Activated CD4-positive, alpha-beta T cell treated with anti-CD3 and anti-CD28 coated beads, Interleukin-10, Interleukin-2, amounts not matched to agents 100 ng/mL and 50 ng/mL, durations not matched to agents 16 hours and 8 hours (primary cell): ENCODE measurements at regions not wholly inside any gene's neighbourhood (a gene's known extent, or its start where the extent isn't known, plus 50 kb on each side); places are given as distances from the start of the nearest gene placed in this dataset.
"Not testable (repeated sequence)": the region's sequence is repeated elsewhere in the genome, so short reads cannot be mapped to it uniquely, and the experiment has no call there.

ENCODE experiments used
- DNase-seq: peaks from one replicate; pipeline ENCODE4 v3.0.0-alpha.2; 2020

DNA sequence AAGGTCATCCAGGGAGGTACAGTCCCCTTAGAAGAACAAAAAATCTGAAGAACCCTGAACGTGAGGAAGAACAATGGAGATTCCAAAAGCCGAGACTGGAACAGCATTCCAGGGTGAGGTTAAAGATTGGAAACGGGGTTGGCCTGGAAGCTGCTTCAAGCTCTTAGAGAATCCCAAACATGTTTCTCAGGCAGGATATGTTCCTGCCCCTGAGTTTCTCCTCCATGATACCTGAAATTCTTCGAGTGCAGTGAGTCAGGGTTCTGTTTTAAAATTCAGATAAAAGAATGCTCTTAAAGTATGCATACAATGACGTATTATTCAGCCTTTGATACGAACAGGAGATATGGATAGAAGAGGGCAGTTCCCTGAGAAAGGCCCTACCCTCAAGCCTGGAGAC lies 293.1 kb downstream of the HS3ST3B1 start:
- DNase-seq: no peak

DNA sequence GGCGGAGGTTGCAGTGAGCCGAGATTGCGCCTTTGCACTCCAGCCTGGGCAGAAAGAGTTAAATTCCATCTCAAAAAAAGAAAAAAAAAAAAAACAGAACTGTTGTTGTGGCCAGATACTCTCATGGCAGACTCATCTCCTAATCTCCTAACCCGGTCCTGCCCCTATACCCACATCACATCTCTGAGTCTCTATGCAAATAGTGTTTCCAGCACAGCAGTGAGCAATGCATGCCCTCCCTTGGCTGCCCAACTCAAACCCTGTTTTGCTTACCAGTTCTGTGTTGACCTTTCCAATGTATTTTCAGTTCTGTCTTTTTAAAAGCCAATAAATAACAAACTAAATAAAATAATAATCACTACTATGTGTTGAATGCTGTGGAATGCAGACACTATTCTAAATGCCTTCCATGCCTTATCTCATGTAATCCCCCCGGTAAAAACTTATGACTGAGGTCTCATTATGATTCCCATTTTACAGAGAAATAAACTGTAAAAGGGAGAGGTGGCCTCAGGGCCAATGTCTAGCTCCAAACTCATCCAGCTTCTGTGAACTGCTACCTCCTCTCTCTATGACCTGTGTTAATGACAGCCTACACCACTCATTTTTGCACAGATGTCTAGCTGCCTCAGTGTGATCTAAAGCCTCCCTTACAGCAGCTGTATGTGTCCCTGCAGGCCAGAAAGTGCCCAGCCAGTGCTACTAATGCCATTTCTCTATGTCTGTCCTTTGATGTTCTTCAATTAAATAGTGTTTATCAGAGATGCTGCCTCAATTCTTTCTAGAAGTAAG lies 289.8 kb downstream of the HS3ST3B1 start:
- DNase-seq: no peak

DNA sequence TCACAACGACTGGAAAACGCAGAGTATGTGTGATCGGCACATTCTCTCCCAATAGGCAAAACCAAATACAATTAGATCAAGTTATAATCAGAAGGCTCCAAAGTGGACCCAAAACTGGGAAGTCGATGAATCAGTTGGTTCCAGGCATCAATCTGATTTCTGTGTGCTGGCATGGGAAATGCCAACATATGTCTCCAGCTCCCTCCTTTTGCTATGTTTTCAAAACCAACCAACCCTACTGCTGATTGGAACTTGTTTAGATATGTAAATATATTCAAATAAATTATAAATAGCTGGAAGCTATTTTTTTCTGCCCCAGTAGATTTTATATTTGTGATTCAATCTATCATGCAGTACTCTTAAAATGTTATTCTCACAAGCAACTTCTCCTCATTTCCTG lies 284.2 kb downstream of the HS3ST3B1 start:
- DNase-seq: no peak

DNA sequence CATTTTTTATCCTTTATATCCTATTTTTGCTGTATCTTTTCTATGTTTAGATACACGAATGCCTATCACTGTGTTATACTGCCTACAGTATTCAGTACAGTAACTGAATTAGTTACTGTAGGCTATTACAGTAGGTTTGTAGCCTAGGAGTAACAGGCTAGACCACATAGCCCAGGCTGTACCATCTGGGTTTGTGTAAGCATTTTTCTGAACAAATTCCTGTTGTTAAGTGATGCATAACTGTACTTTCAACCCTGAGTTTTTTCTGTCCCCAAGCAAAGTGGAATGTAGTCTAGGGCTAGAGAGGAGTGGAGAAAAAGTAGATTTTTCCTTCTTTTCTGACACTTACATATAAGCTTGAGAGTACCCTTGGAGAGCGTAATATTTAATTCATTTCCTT lies 282.1 kb downstream of the HS3ST3B1 start:
- DNase-seq: no peak

DNA sequence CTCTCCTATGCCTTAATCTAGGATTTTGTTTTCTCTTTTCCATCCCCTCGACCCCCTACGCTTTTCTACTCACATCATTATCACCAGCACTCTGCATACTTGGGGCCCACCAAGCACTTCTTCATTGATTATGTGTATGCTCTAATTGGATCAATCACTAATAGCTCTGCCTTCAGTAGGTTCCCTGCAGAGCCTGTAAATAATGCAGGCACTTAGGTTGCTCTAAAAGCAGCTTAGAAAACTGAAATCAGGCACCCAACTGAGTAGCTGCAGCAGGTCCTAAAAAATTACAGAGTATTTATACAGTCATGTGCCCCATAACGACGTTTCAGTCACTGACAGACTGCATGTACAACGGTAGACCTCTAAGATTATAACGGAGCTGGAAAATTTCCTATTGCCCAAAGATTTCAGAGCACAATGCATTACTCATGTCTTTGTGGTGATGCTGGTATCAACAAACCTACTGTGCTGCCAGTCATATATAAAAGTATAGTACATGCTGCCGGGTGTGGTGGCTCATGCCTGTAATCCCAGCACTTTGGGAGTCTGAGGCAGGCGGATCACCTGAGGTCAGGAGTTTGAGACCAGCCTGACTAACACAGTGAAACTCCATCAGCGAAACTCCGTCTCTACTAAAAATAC lies 280.4 kb downstream of the HS3ST3B1 start:
- DNase-seq: no peak

DNA sequence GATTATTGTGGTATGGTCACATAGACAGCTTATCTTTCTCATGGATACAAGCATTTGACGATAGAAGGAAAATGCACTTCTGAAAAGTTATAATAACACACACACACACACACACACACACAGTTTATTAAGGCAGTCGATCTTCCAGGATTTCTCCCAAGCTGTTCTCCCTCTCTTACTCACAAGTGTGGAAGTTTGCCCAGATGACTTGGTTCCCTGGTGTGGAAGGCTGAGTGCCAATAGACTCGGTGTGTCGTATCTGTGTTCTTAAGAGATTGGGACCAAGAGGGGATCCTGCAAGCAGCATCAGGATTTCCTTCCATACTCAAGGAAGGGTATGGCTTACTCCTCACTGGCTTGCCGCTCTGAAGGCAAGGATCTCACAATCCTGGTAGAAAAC lies 279.6 kb downstream of the HS3ST3B1 start:
- no peak for DNase-seq

DNA sequence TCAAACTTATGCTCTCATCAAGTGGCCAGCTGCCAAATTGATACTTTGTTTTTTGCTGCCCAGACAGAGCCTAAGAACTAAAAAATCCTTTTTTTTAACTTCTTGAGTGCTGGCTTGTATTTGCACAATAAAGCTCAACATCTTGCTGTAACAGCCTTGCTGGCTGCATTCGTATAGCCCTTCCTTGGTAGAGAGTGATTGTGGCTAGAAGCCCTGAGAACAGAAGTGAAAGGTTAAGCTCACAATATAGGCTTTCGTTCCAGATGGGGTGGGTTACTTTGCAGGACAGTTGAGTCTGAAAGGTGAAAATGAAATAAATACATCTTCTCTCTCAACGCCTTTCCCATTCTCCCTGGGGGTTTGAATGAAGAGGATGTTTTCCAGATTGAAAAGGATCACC lies 278.8 kb downstream of the HS3ST3B1 start:
- DNase-seq: no peak

DNA sequence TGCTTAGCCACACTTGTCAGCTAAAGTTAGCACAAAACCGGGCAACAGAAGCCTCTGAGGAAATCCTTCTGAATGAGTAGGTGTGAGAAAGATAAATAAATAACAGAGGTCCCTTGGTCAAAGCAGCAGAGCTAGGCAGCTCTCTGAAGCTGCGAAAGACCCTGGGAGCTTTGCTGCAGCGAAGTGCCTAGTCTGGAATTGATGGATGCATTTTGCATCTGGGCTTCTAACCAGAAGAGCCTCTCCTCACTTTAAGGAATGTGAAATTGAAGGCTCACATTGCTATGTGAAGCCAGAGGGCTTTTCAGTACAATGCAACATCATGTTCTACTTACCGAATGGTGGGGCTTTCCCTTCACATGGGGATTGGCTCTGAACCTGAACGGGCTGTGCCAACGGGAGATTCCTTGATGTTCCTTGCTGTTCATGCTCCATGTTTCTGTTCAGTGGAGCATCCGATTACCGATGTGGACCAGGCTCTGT lies 274.6 kb downstream of the HS3ST3B1 start:
- no peak for DNase-seq

DNA sequence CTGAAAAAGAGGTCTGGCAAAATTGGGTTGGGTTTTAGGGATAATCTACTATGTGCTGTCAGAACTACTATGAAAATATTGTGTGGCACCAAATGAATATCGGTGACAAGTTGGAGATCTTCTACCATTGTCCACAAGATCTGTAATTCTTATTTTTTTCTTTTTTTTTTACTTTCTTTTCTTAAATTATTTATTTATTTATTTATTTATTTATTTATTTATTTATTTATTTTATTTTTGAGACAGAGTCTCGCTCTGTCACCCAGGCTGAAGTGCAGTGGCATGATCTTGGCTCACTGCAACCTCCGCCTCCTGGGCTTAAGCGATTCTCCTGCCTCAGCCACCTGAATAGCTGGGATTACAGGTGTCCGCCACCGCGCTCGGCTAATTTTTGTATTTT lies 259.4 kb downstream of the HS3ST3B1 start:
- DNase-seq: not testable (repeated sequence)

DNA sequence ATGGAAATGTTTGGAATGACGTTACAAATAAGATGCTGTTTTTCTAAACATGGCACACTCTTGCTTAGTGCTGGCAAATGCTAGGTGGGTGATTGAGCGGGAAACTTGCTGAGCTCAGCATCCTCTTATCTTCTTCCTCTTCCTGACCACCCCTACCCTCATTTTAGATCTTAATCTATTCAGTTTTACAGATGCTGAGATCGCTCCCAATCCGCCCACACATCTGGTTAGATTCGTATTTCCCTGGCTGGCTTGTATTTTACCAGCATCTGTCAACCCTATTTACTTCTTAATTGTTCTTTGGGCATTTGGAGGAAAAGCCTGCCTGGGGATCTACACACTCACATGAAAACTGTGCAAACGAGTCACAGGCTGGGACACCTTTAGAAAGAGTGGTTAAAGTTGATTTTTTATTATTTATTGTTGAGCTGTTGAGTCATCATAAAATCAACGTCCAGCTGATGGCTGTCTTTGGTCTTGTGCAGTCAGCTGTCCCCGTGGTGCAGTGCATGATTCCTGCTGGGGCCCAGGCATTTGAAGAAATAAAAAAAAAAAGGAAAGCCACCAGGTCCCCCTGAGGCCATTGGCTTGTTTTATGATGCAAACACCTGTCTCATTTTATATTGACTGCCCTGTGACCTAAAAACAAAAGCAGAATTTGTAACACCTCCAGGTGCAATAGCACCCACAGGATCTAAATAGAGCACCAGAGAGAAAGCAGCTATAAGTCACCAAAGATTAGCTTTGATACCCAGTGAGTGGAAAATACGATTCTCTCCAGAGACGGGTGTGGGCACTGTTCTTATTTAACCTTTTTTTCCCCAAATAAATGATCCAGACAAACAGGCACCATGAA lies 258.6 kb downstream of the HS3ST3B1 start:
- DNase-seq: no peak

DNA sequence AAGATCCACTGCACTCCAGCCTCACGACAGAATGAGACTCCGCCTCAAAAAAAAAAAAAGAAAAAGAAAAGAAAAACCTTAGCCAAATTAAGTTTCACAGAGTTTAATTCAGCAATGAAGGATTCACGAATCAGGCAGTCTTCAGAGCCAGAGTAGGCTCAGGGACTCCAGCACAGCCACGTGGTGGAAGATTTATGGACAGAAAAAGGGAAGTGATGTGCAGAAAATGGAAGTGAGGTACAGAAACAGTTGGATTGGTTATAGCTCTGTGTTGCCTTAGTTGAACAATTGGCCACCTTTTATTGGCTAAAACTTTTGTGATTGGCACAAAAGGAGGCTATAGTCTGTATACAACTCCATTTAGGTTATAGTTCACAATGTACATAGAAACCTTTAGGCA lies 256.6 kb downstream of the HS3ST3B1 start:
- DNase-seq: no peak

DNA sequence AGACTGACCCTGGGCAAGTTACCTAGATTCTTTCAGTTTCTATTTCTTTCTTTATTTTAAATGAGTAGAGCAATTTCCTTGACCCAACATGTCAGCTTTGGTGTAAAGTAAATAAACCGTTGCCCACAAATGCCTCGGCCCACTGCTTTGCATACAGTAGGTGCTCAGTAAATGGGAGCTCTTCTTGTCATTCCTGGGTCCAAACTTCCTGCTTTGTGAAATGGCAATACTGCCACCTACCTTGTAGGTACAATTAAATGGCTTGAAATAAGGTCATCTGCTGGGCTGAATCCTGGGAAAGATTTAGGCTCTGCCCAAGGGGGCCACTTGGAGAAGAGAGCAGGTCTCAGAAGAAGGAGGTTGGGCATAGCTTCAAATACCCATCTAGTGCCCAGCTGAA lies 253.0 kb downstream of the HS3ST3B1 start:
- no peak for DNase-seq

DNA sequence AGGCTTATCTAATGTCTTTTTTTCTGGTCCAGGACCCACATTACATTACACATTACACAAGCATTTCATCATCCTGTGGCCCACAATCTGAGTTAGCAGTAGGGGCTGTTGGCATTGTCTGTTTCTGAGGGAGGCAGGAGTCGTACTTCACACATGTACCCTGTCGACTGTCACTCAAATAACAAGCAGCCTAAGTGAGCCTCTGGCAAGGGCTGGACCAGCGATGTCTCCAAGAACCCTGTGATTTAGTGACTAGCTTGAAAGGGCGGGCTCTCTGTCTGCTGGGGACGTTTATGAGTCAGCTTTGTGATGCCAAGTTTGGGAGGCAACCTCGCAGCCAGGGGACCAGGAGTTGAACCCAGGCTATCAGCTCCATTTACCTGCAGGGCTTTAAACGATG lies 251.4 kb downstream of the HS3ST3B1 start:
- no peak for DNase-seq

DNA sequence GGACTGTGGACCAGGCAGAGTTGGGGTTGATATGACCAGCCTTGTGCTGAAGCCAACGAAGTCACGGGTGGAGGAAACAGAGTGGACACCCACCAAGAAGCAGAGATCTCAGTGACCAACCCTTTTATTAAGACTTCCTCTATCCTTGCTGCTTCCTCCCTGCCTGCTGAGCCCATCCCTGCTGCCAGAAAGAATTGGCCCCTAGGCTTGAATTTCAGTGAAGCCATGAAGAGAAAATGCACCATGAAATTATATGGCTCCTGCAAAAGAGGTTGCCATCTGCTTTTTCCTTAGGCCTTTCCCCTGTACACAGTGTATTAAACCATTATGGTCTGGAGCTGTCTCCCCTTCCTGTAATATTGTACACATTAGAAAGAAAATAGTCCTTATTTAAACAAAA lies 246.7 kb downstream of the HS3ST3B1 start:
- no peak for DNase-seq

DNA sequence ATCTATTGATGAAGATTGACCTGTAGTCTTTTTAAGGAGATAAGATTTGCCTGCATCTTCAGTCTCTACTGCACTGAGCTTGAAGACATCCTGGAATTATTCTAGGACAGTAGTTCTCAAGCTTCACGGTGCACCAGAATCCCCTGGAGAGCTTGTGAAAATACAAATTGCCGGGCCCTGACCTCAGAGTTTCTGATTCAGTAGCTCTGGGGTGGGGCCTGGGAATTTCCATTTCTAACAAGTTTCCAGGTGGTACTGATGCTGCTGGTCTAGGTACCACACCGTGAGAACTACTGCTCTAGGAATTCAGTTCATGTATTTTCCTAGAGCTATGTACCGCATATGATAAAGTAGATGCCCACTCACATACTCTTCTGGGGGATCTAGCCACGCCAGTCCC lies 246.1 kb downstream of the HS3ST3B1 start:
- DNase-seq: no peak

DNA sequence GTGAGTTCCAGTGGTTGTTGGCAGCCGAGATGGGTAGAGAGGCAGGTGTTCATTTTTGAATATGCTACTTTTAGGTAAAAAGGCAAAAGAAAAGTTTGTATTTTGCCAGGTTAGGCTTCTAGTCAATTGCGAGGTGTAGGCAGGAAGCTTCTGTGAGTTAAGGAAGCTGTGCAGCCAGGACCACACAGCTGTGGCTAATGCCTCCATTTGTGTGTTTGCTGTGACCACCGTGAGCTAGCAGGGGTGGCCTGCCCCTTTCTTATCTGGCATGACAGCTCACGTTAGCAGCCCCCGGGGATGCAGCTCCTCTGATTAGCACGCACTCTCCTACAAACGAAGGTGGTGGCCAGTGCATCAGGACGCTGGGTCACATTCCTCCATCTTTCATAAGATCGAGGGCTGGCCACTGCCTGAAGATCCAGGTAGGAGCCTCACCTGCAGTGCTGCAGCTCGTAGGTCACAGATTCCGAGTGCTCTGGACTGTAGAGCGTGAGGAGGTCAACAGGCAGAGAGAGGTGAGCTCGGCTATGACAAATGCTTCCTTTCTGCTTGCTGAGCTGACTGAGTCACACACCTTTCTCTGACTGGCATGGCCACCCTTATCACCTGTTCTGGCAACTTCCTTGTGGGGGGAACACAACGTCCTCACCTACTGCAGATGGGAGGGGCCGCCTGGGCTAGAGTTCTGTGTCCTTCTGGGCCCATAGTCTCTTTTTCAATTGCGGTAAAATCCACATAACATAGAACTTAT lies 244.4 kb downstream of the HS3ST3B1 start:
- DNase-seq: no peak

DNA sequence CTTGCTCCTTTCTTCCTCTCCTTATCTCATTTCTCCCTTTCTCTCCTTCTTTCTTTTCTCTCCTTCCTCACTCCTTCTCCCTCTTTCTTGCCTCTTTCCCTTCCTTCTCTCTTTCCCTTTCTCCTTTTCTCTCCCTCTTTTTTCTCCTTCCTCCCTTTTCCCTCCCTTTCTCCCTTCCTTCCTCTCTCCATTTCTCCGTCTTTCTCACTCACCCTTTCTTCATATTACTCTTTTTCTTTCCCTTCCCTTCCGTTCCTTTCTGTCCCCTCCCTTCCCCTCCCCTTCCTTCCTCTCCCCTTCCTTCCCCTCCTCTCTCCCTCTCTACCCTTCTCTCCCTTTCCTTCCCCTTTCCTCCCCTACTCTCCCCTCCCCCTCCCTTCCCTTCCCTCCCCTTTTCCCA lies 240.8 kb downstream of the HS3ST3B1 start:
- no peak for DNase-seq

DNA sequence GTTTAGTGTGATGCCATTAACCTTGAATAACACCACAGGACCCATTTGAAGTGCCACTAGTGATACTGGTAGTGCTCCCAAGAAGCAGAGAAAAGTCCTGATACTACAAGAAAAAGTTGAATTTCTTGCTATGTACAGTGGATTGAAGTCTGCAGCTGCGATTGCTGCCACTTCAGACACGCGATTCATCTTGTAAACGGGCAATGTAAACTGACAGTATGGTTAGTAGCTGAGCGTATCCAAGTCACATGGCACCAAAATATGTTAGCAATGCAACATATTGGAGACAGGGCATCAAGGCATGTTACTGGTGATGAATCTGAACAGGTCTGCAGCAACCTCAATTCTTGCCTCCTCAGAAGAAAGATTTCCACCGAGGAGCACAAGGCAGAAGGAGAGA lies 238.9 kb downstream of the HS3ST3B1 start:
- no peak for DNase-seq

DNA sequence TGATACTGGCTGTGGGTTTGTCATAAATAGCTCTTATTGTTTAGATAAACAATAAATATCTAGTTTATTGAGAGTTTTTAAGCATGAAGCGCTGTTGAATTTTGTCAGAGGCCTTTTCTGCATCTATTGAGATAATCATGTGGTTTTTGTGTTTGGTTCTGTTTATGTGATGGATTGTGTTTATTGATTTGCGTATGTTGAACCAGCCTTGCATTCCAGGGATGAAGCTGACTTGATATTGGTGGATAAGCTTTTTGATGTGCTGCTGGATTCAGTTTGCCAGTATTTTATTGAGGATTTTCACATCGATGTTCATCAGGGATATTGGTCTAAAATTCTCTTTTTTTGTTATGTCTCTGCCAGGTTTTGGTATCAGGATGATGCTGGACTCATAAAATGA lies 231.4 kb downstream of the HS3ST3B1 start:
- not testable (repeated sequence) for DNase-seq

DNA sequence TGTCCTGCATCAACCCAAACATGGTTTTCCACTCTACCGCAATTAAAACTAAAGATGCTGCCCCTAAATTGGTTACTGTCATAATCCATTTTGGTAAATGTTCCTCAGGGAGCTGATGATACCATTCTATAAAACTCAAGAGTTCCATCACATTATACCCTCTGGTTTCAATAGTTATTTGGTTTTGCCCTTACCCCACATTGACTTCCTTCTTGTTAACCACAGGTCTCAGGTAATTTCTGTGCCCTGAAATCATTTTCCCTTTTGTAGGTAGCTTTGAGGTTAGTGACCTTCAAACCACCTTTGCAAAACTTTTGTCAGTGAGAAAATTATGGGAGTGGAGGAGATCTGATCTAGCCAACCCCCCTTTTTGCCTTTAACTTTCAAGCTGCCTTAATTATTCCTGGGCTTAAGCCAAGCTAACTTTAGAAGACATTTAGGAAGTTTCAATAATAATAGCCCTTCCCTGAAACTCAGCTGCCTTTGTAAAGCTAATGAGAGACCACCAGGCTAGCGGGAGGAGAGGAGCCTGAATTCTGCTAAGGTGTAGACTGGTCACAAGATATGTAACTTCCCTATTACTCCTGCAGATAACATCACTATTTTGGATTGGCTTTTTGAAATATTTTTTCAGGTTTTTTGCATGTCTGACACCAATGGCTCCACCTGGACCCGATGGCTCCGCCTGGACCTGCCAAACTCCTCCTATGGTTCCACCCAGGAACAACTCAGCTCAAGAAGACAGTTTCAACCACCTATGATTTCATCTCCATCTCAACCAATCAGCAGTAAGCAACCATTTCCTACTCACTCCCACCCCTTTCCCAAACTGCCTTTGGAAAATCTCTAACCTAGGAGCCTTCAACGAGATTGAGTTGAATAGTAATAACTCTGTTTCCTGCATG lies 224.9 kb downstream of the HS3ST3B1 start:
- no peak for DNase-seq

DNA sequence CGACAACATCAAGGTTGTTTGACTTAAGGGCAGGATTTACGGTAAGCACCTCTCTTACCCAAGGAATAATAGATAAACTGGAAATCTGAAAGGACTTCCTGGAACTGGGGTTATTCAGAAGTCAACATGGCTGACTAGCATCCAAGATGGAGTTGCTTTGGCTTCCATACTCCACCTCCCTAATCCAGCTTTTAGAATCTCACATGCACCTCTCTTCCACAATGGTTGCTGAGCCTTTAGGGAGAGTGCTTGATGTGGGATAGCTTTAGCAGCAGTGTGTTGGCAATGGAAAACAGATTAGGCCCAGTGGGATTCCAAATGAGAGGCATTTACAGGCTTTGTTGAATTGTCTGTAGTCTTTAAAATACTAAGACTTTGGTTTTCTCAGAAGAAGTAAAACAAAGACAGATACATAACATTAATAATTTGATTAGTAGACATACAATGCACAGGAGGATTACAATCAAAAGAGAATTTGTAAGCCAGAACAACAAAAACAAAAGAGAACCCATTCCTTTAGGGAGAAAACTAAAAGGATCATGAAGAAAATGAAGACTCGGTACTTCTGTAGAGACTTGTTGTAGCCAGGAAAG lies 222.0 kb downstream of the HS3ST3B1 start:
- DNase-seq: no peak
